ENCODE measurements at regions not wholly inside any gene's neighbourhood (a gene's known extent, or its start where the extent isn't known, plus 50 kb on each side); places are given as distances from the start of the nearest gene placed in this dataset.
"Not testable (repeated sequence)": the region's sequence is repeated elsewhere in the genome, so short reads cannot be mapped to it uniquely, and the experiment has no call there.

DNA sequence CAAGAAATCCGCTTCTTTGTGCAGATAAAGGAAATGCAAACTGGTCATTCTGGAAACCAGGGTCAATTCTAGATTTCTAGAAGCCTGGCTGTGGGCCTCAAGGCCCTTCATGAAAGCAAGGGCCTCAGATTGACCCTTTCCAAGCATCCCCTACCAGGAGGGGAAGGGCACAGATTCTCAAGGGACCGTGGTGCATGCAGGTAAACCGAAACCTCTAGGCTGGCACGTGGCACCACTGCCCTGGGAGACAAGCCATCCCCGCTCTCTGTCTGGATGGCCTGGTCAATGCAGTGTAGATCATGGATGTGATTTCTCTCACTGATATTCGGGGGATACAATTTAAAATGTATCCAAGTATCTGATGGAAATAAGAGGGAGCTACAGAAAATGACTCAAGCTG, 69.4 kb downstream of the TOMM20 start:
- DNase-seq (ENCODE audit: low spot score) = no peak

- no peak for DNase-seq (ENCODE audit: low spot score)
These were observed 69.9 kb downstream of the TOMM20 start for GRCh38 chr1:235058695-235059094.

GRCh38 chr1:235057385-235058306, 71.0 kb downstream of the TOMM20 start:
- DNase-seq (ENCODE audit: low spot score) = no peak

DNA sequence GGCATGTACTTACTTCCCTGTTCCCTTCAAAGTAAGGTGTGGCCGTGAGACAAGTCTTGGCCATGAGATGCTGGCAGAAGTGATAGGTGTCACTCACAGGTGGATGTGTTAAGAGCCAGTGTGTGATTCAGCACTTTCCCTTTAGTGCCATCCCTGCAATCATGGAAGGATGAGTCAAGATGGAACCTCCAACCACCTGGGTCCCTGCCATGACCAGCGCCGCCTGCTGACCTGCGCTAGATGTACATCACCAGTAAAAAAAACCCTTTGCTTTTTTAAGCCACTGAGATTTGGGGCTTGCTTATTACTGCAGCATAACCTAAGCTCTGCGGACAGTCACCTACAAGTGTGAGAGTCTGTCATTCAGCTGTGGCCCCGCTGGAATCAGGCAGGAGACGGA, 71.7 kb downstream of the TOMM20 start:
- no peak for DNase-seq (ENCODE audit: low spot score)

DNA sequence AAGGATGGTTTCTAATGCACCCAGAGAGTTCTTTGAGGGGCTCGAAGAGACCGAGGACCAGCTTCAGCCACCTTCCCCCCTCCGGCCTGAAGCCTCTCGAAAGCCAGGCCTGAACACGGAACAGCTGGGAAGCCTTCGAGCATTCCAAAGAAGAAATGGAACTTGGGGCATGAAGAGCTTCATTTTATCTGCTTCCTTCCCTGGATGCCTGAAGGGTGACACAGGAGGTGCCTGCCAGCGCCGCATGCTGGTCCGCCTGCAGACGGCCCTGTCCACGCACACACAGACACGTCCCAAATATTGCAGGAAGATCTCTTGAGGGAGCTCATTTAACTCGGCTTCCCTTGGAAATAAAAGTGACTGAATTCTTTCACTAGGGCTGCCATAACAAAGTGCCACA, 73.7 kb downstream of the TOMM20 start:
- no peak for DNase-seq (ENCODE audit: low spot score)

DNA sequence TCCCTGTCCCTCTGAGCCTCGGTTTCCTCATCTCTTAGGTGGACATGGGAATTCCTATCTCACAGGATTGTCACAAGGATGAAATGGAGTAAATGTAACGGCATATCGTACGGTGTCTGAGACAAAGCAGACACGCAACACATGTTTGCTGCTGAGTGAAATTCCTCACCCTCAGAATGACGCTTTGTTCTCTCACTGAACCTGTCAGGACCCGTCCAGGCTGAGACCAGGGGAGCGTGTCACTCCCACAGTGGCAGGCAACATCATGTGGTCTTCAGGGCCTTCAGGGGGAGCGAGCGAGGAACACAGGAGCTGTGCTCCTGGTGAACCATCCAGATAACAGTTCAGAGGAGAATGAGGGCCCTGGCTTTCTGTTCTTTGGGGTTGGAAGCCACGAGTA, 74.2 kb downstream of the TOMM20 start:
- DNase-seq (ENCODE audit: low spot score) = no peak

- DNase-seq (ENCODE audit: low spot score) = no peak
These were observed 76.3 kb downstream of the TOMM20 start for GRCh38 chr1:235052067-235053008.

DNA sequence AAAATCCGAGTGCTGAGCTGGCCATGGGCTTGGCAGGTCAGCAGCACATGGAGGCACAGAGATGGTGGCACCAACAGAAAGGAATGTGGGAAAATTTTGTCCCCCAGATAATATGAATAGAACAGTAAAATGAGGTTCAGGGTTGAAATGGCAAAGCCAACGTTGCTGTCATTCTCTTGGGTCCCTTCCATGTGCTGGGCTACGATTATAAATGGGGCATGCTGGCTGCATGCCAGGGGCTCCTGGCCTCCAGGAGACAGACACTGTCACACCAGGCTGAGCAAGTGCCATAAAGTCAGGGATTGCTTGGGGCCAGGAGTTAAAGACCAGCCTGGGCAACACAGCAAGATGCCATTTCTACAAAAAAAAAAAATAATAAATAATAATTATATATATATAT, 77.1 kb downstream of the TOMM20 start:
- no peak for DNase-seq (ENCODE audit: low spot score)

GRCh38 chr1:235050911-235051360, 77.7 kb downstream of the TOMM20 start:
- no peak for DNase-seq (ENCODE audit: low spot score)

GRCh38 chr1:235049716-235050378, 78.8 kb downstream of the TOMM20 start:
- DNase-seq (ENCODE audit: low spot score) = not testable (repeated sequence)

- DNase-seq (ENCODE audit: low spot score) = no peak
These were observed 79.4 kb downstream of the TOMM20 start for GRCh38 chr1:235049217-235049616.

DNA sequence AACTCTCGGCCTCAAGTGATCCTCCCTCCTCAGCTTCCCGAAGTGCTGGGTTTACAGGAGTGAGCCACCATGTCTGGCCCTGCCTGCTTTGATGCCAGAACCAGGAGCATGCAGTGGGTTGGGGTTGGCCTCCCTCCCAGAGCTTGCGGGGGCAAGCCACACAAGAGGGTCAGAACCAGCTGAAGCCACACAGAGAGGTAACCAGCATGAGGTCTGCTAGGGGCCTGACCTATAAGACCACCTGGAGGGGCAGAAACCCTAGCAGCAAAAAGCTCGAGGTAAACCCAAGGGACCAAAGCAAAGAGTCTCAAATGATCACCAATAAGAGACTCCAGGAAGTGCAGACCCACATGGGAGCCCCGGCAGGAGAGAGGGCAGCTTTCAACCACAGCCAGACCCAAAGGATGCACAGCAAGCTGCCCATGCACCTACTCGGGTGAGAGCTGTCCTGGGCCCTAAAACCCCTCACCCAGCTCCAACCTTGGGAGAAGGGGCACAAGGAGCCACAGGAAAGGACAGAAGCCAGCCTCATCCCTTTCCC, 81.2 kb downstream of the TOMM20 start:
- no peak for DNase-seq (ENCODE audit: low spot score)

DNA sequence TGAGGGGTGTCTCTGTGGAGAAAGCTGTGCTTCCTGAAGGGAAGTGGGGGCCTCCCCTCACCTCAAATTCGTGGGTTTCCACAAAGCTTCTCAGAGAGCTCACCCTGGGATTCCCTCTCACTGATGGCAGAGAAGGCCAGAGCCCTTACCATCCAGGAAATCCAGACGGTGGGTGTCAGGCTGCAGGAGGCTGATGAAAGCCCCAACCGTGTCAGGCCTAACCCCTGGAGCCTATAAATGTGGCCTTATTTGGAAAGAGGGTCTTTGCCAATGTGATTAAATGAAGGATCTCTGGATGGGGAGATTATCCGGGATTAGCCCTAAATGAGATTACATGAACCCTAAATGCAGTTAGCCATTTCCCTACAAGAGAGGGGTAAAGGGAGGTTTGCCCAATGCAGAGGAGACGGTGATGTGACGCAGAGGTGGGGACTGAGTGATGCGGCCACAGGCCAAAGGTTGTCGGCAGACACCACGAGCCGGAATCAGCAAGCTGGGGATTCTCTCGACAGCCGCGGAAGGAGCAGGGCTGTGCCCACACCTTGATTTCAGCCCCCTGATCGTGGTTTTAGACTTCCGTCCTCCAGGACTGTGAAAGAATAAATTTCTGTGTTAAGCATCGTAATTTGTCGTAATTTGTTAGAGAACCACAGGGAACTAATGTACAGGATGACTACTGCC, 82.6 kb downstream of the TOMM20 start:
- no peak for DNase-seq (ENCODE audit: low spot score)

GRCh38 chr1:235045034-235045690, 83.5 kb downstream of the TOMM20 start:
- no peak for DNase-seq (ENCODE audit: low spot score)

- no peak for DNase-seq (ENCODE audit: low spot score)
These were observed 85.4 kb downstream of the TOMM20 start for GRCh38 chr1:235043234-235043633.

- DNase-seq (ENCODE audit: low spot score) = no peak
These were observed 89.9 kb downstream of the TOMM20 start for GRCh38 chr1:235038701-235039100.

DNA sequence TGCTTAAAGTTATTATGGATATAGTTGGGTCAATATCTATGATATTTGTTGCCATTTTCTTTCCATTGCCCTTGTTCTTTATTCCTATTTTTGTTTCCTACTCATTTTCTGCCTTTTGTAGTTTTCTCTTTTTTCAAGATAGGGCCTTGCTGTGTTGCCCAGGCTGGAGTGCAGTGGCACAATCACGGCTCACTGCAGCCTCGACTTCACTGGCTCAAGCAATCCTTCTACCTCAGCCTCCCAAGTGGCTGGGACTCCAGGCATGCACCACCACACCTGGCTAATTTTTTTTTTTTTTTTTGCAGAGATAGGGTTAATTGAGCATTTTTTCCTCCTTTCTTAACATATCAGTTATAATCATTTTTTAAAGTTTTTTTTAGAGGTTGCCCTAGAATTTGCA, 92.7 kb downstream of the TOMM20 start:
- no peak for DNase-seq (ENCODE audit: low spot score)

DNA sequence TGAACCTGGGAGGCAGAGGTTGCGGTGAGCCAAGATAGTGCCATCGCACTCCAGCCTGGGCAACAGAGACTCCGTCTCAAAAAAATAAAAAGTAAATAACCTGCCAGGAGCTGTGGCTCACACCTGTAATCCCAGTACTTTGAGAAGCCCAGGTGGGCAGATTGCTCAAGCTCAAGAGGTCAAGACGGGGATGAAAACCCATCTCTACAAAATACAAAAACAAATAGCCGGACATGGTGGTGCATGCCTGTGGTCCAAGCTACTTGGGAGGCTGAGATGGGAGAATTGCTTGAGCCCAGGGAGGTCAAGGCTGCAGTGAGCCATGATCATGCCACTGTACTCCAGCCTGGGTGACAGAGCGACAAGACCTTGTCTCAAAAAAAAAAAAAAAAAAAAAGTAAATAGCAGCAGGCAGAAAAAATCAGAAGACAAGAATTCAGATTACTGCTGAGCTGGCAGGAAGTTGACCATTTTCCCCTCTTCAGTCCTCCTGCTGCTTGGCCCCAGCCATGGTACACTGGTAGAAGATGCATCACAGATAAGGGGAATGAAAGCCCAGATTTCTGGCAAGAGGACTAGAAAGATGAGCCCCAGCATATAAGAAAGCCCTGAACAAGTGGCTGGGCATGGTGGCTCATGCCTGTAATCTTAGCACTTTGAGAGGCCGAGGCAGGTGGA, 97.6 kb downstream of the TOMM20 start:
- no peak for DNase-seq (ENCODE audit: low spot score)

GRCh38 chr1:235027862-235028250, 100.8 kb downstream of the TOMM20 start:
- no peak for DNase-seq (ENCODE audit: low spot score)

Data from pons (tissue), 1 donor.